SU-DHL-6 (cell line): ENCODE measurements at regions not wholly inside any gene's neighbourhood (a gene's known extent, or its start where the extent isn't known, plus 50 kb on each side); places are given as distances from the start of the nearest gene placed in this dataset.

ENCODE experiments used
- H2AFZ ChIP-seq: fragments of 200-600 bp; sonication (generic); 2 replicates; pipeline ENCODE4 v1.6.1; 2014; ENCODE audit warnings: low read depth, mild to moderate bottlenecking, moderate library complexity, mixed read lengths, antibody characterized with exemption, low read length; ENCODE audit not compliant: severe bottlenecking
- H3F3A ChIP-seq: fragments of 200-600 bp; shearing (Covaris generic); 2 replicates; pipeline ENCODE4 v1.6.0; 2016; ENCODE audit warnings: antibody characterized with exemption, mild to moderate bottlenecking; ENCODE audit not compliant: insufficient read depth
- H3K27ac ChIP-seq: fragments of 200-600 bp; sonication (generic); 2 replicates; pipeline ENCODE4 v1.5.1; 2016; ENCODE audit warnings: low read depth, mild to moderate bottlenecking, low read length, moderate library complexity, mixed read lengths
- H3K27me3 ChIP-seq: fragments of 200-600 bp; sonication (generic), shearing (Covaris generic); 2 replicates; pipeline ENCODE4 v1.6.0; 2014; ENCODE audit warnings: mild to moderate bottlenecking, low read length
- H3K36me3 ChIP-seq: fragments of 200-600 bp; sonication (generic); 2 replicates; pipeline ENCODE4 v1.6.1; 2014; ENCODE audit warnings: mild to moderate bottlenecking, low read length, mixed read lengths
- H3K4me2 ChIP-seq: fragments of 300-600, 200-600 bp; shearing (Covaris generic), sonication (generic); 2 replicates; pipeline ENCODE4 v1.6.0; 2014; ENCODE audit warnings: low read length, low read depth, mild to moderate bottlenecking; ENCODE audit not compliant: poor library complexity, severe bottlenecking
- H3K4me3 ChIP-seq: fragments of 200-600 bp; sonication (generic); 2 replicates; pipeline ENCODE4 v1.5.1; 2014; ENCODE audit warnings: antibody characterized with exemption, low read length, mild to moderate bottlenecking, mixed read lengths; ENCODE audit not compliant: insufficient read depth, poor library complexity, severe bottlenecking
- H3K79me2 ChIP-seq: fragments of 200-600 bp; sonication (generic); 2 replicates; pipeline ENCODE4 v1.6.1; 2014; ENCODE audit warnings: mild to moderate bottlenecking, low read length, moderate library complexity; ENCODE audit not compliant: insufficient read depth
- H3K9ac ChIP-seq: fragments of 200-600 bp; sonication (generic); 2 replicates; pipeline ENCODE4 v1.7.0; 2014; ENCODE audit warnings: mild to moderate bottlenecking, low read length
- H3K9me2 ChIP-seq: fragments of 200-600 bp; sonication (generic); replicated peaks from 2 replicates; pipeline ENCODE4 v1.6.1; 2014; ENCODE audit warnings: low read length; ENCODE audit not compliant: insufficient read depth
- H3K9me3 ChIP-seq: fragments of 200-600 bp; sonication (generic); 2 replicates; pipeline ENCODE4 v1.6.1; 2014; ENCODE audit warnings: low read length, mixed read lengths; ENCODE audit not compliant: insufficient read depth
- H4K20me1 ChIP-seq: fragments of 200-600 bp; sonication (generic); 2 replicates; pipeline ENCODE4 v1.6.1; 2014; ENCODE audit warnings: low read depth, mild to moderate bottlenecking, antibody characterized with exemption, low read length, moderate library complexity, mixed read lengths
- CTCF ChIP-seq: fragments of 200-600 bp; sonication (generic); IDR thresholded peaks from one replicate; pipeline ENCODE4 v1.5.1; 2017; ENCODE audit warnings: antibody characterized with exemption, mild to moderate bottlenecking, low read length, moderate library complexity; ENCODE audit not compliant: insufficient read depth, poor library complexity, severe bottlenecking
- EZH2phosphoT487 ChIP-seq: fragments of 200-600 bp; sonication (generic), shearing (Covaris generic); conservative IDR thresholded peaks from 2 replicates; pipeline ENCODE4 v1.6.1; 2018; ENCODE audit warnings: mild to moderate bottlenecking, antibody characterized with exemption, low read length, moderate library complexity, mixed read lengths

GRCh38 chr21:15224346-15225086, 159.7 kb upstream of the NRIP1 start:
- Histone ChIP-seq H2AFZ (no peak overlapping the region), H3K4me3 (no peak overlapping the region), H3K9ac (no peak overlapping the region), H3K9me2 (no peaks in the 10 kb centered on the region), H3K36me3 (no peaks in the 10 kb centered on the region), H3K79me2 (no peaks in the 10 kb centered on the region), H3K27me3 (no peaks in the 10 kb centered on the region), H3K9me3 (no peaks in the 10 kb centered on the region), H3F3A (no peaks in the 10 kb centered on the region), H4K20me1 (no peaks in the 10 kb centered on the region), H3K27ac (no peak overlapping the region), H3K4me2 (no peak overlapping the region)
- TF ChIP-seq CTCF: no peak
- no peak for TF ChIP-seq EZH2phosphoT487

DNA sequence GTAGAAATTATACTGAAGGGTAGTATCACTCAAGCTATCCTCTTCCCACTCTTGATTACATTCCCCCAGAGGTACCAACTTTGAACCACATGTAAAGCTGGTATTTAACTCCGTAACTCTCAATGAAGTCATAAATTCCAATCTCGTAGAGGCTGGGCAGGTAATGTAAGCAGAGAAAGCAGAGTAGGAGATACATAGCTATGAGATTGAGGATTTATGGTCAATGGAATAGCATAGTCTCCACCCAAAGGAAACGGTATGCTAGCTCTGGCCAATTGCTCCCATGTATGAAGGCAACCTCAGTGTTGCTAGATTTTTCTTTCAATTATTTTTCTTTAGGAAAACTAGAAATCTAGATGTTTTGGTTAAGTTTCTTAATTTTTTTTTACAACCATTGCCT, 163.1 kb upstream of the NRIP1 start:
- Histone ChIP-seq H3K36me3 (no peaks in the 10 kb centered on the region), H3K27me3 (no peaks in the 10 kb centered on the region), H3F3A (no peaks in the 10 kb centered on the region), H3K4me2 (no peak overlapping the region), H3K27ac (no peak overlapping the region), H3K9ac (no peak overlapping the region), H3K9me3 (no peaks in the 10 kb centered on the region), H4K20me1 (no peaks in the 10 kb centered on the region), H2AFZ (no peak overlapping the region), H3K79me2 (no peaks in the 10 kb centered on the region), H3K9me2 (no peaks in the 10 kb centered on the region), H3K4me3 (no peak overlapping the region)
- no peak for TF ChIP-seq CTCF
- no peak for TF ChIP-seq EZH2phosphoT487

DNA sequence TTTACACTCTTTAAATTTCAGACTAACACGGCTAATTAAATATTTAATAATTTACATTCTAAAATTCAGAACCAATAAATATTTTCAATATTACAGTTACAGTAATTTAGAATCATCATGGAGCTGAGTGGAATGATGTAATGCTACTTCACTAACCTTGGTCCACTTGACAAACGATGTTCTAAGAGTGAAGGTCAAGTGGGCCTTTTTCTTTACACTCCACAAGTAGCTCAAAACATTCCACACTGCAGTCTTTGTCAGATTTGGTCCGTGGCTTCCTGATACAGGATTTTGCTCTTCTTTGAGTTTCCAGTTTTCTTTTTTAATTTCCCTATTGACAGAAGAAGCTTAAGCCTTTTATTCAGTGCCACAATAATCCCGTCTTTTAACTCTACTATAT, 164.6 kb upstream of the NRIP1 start:
- Histone ChIP-seq H3K4me3 (no peak overlapping the region), H3K9ac (no peak overlapping the region), H3K27me3 (no peaks in the 10 kb centered on the region), H3K9me2 (no peaks in the 10 kb centered on the region), H3K9me3 (no peaks in the 10 kb centered on the region), H2AFZ (no peak overlapping the region), H3K36me3 (no peaks in the 10 kb centered on the region), H4K20me1 (no peaks in the 10 kb centered on the region), H3K27ac (no peak overlapping the region), H3F3A (no peaks in the 10 kb centered on the region), H3K79me2 (no peaks in the 10 kb centered on the region), H3K4me2 (no peak overlapping the region)
- TF ChIP-seq CTCF (no peak), EZH2phosphoT487 (no peak)
